Right lobe of liver (tissue), 4 donors: ENCODE measurements at regions not wholly inside any gene's neighbourhood (a gene's known extent, or its start where the extent isn't known, plus 50 kb on each side); places are given as distances from the start of the nearest gene placed in this dataset.

Source experiments
- CTCF ChIP-seq, 4 donors: fragments of 200-600 bp in 3 of 4; fragments of 450-650 bp in 1 of 4; IDR thresholded peaks; one replicate each; pipeline versions ENCODE4 v1.5.1 to v1.8.0; 2016 to 2022; ENCODE audit warnings: antibody characterized with exemption in 4 of 4, mild to moderate bottlenecking in 2 of 4
- POLR2A ChIP-seq: fragments of 450-650 bp; IDR thresholded peaks from one replicate; pipeline ENCODE4 v1.6.1; 2017; ENCODE audit warnings: antibody characterized with exemption, mild to moderate bottlenecking
- donor health status: DM: no; HTN: no; CAD: no.
- donor health status: DM: no; HTN: no; CAD: no.
- donor health status: DM: no; HTN: yes; CAD: no.

DNA sequence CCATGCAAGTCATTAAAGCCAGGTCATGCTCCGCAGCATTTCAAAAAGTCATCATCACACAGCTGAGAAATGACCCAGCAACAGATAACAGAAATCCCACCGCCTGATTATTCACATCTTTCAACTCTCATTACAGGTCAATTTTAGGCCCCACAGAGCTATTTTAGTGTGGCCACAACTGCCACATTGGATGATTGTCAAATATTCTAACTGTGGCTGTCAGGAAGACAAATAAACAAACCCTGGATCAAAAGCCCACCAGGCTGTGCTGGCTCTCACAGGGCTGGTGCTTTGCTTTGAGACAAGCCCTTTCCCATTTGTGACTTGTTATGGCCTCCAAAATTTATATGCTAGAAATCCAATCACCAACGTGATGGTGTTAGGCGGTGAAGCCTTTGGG is 117.6 kb upstream of the CDC14C start:
- TF ChIP-seq CTCF (IDR thresholded peaks at IDR 0.05) (no peak), POLR2A (no peak)
